ENCODE measurements at regions not wholly inside any gene's neighbourhood (a gene's known extent, or its start where the extent isn't known, plus 50 kb on each side); places are given as distances from the start of the nearest gene placed in this dataset.

GRCh38 chr22:27142286-27142685 lies 484.9 kb downstream of the MIAT start:
- no peak overlapping the region for H4K8ac ChIP-seq (ENCODE audit: extremely low read depth, insufficient read depth, low read length)
- H3K4me1 ChIP-seq (replicated peaks in 1 of 4; ENCODE audit: control insufficient read depth in 3 of 4, insufficient read depth in 4 of 4, low read length in 3 of 4) = no peaks in the 10 kb centered on the region
- H3K14ac ChIP-seq (ENCODE audit: insufficient read length) = no peak overlapping the region
- H3K27me3 ChIP-seq (replicated peaks in 1 of 4; ENCODE audit: control insufficient read depth in 3 of 4, extremely low read depth in 1 of 4, insufficient read depth in 3 of 4, low read length in 3 of 4) = no peaks in the 10 kb centered on the region
- H2AK5ac ChIP-seq (ENCODE audit: low read depth, low read length) = no peak overlapping the region
- no peaks in the 10 kb centered on the region for H3K23me2 ChIP-seq (ENCODE audit: low read depth, low read length)
- H2BK12ac ChIP-seq (ENCODE audit: low read depth, low read length) = no peak overlapping the region
- no peaks in the 10 kb centered on the region for H3K36me3 ChIP-seq (ENCODE audit: control insufficient read depth in 2 of 4, insufficient read depth in 4 of 4, low read length in 3 of 4)
- FAIRE-seq (no peak), DNase-seq (ENCODE audit: low read depth in 1 of 2, low spot score in 2 of 2) (no peak)
- H2AFZ ChIP-seq (ENCODE audit: low read length) = no peak overlapping the region
- H3K4ac ChIP-seq (replicated peaks; ENCODE audit: insufficient read length, low read depth, low read length) = no peak overlapping the region
- H3K23ac ChIP-seq (ENCODE audit: insufficient read length) = no peak overlapping the region
- WGBS, 2 experiments (ENCODE audit: extremely low coverage in 1 of 2, insufficient coverage in 1 of 2, insufficient read length in 1 of 2, insufficient replicate concordance in 2 of 2, low coverage in 1 of 2, low lambda C conversion rate in 2 of 2, missing lambda C conversion rate in 1 of 2) = 85% methylated on average over 1 of the region's 2 CpGs; no CpG with 5 or more reads in 1 of the 2 experiments
- no peak overlapping the region for H3K4me2 ChIP-seq (ENCODE audit: insufficient read depth in 1 of 2, low read depth in 2 of 2, low read length in 2 of 2)
- no peak overlapping the region for H4K5ac ChIP-seq (ENCODE audit: insufficient read length, low read depth, low read length)
- no peak overlapping the region for H2BK15ac ChIP-seq (ENCODE audit: low read length)
- no peaks in the 10 kb centered on the region for H3K9me3 ChIP-seq (ENCODE audit: insufficient read depth in 2 of 2, low read depth in 1 of 2, low read length in 1 of 2)
- no peak overlapping the region for H3K9ac ChIP-seq (replicated peaks in 1 of 4; ENCODE audit: extremely low read depth in 1 of 4, low read depth in 3 of 4, low read length in 3 of 4)
- no peak overlapping the region for H3K27ac ChIP-seq (ENCODE audit: low read depth, low read length)
- H4K20me1 ChIP-seq (replicated peaks in 1 of 2; ENCODE audit: control insufficient read depth in 1 of 2, insufficient read depth in 2 of 2, low read length in 2 of 2) = no peaks in the 10 kb centered on the region
- no peak overlapping the region for H2BK20ac ChIP-seq (ENCODE audit: low read length)
- no peaks in the 10 kb centered on the region for H3K79me1 ChIP-seq (ENCODE audit: low read depth, low read length)
- H3K4me3 ChIP-seq (ENCODE audit: extremely low read depth in 1 of 4, insufficient read depth in 2 of 4, low read depth in 3 of 4, low read length in 4 of 4) = no peak overlapping the region
- no peak overlapping the region for H2BK120ac ChIP-seq (replicated peaks; ENCODE audit: low read depth, low read length)
- no peak overlapping the region for H2BK5ac ChIP-seq (ENCODE audit: low read depth, low read length)
- ChIA-PET CTCF (ENCODE audit: partially characterized antibody) (interaction anchor here (0.6 to 2.6 kb wide), 7 partner anchors 9 to 330 kb away, joined by 3 to 9 read pairs (median 4); no protein-coding TSS in a partner anchor), POLR2A (ENCODE audit: partially characterized antibody) (interaction anchor here (0.6 to 0.7 kb wide), 2 partner anchors 120 to 800 kb away, joined by 3 to 4 read pairs; no protein-coding TSS in a partner anchor)
- H3K56ac ChIP-seq (replicated peaks; ENCODE audit: insufficient read length, low read depth, low read length) = no peak overlapping the region
- H4K91ac ChIP-seq (replicated peaks; ENCODE audit: insufficient read length, low read length) = no peak overlapping the region
- no peak overlapping the region for H3K18ac ChIP-seq (ENCODE audit: extremely low read depth, low read length)
- H3K79me2 ChIP-seq (ENCODE audit: control insufficient read depth in 1 of 2, insufficient read depth in 2 of 2, low read length in 2 of 2) = no peaks in the 10 kb centered on the region
- no peak for TF ChIP-seq FOSL1 (IDR thresholded peaks at IDR 0.05; ENCODE audit: insufficient read depth, low read depth, low read length)
- TF ChIP-seq RNF2 (IDR thresholded peaks at IDR 0.05; ENCODE audit: borderline replicate concordance, low read depth, low read length, missing control alignments, poor library complexity, severe bottlenecking) = no peak
- TF ChIP-seq TAF7 (optimal IDR thresholded peaks at IDR 0.05; ENCODE audit: borderline replicate concordance, low read depth, low read length) = no peak
- no peak for TF ChIP-seq CBX5 (IDR thresholded peaks at IDR 0.05; ENCODE audit: low read depth, low read length)
- TF ChIP-seq SP2 (IDR thresholded peaks at IDR 0.05; ENCODE audit: low read length) = no peak
- TF ChIP-seq SIRT6 (IDR thresholded peaks at IDR 0.05; ENCODE audit: low read length) = no peak
- no peak for TF ChIP-seq NRF1 (IDR thresholded peaks at IDR 0.05; ENCODE audit: low read depth, low read length)
- no peak for TF ChIP-seq CREB1 (IDR thresholded peaks at IDR 0.05)
- TF ChIP-seq BACH1 (IDR thresholded peaks at IDR 0.05; ENCODE audit: low read length) = no peak
- TF ChIP-seq POLR2A (IDR thresholded peaks at IDR 0.05; ENCODE audit: control extremely low read depth in 1 of 2, low read depth in 2 of 2, low read length in 2 of 2) = no peak
- TF ChIP-seq MAFK (IDR thresholded peaks at IDR 0.05; ENCODE audit: low read depth, low read length) = no peak
- no peak for TF ChIP-seq SIN3A (conservative IDR thresholded peaks at IDR 0.05 in 1 of 2, IDR thresholded peaks at IDR 0.05 in 1 of 2; ENCODE audit: low read depth in 1 of 2, low read length in 2 of 2)
- TF ChIP-seq TBP (IDR thresholded peaks at IDR 0.05; ENCODE audit: low read depth, low read length) = no peak
- TF ChIP-seq KDM5A (IDR thresholded peaks at IDR 0.05; ENCODE audit: low read length) = no peak
- TF ChIP-seq USF2 (IDR thresholded peaks at IDR 0.05; ENCODE audit: low read length) = no peak

Measured in H1 (cell line).